HG03045 (cell line): ENCODE measurements at regions not wholly inside any gene's neighbourhood (a gene's known extent, or its start where the extent isn't known, plus 50 kb on each side); places are given as distances from the start of the nearest gene placed in this dataset.
"Not testable (repeated sequence)": the region's sequence is repeated elsewhere in the genome, so short reads cannot be mapped to it uniquely, and the experiment has no call there.

ENCODE experiments used
- ATAC-seq: cut with Tn5 transposase; IDR thresholded peaks from one replicate; pipeline ENCODE4 v1.9.1; 2021; ENCODE audit warnings: mild to moderate bottlenecking, moderate library complexity; ENCODE audit not compliant: unreplicated experiment

- ATAC-seq: not testable (repeated sequence)
These were observed 191.6 kb upstream of the MGAT5 start for GRCh38 chr2:134062235-134062634.

- ATAC-seq: not testable (repeated sequence)
These were observed 190.0 kb upstream of the MGAT5 start for GRCh38 chr2:134063916-134064315.

DNA sequence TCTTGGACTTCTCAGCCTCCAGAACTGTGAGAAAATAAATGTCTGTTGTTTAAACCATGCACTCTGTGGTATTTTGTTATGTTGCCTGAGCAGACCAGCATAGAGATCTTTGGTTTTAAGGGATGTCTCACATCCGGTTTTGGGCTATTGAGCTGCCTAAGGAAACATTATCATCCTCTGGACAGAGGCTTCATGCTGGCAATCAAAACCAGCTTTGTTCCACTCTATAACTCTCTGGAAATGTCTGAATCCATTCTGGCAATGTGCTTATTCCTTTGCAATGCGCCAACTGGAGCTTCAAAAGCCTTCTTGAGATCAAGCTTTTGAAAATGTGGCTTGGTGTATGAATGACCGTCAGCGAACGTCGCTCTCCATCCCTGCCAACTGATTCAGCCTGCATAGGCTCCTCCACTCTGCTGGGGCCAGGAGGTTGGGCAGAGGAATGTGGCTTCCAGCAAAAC is 183.6 kb upstream of the MGAT5 start:
- ATAC-seq: no peak

GRCh38 chr2:134072341-134072740 is 181.5 kb upstream of the MGAT5 start:
- no peak for ATAC-seq

- no peak for ATAC-seq
These were observed 180.8 kb upstream of the MGAT5 start for GRCh38 chr2:134073023-134073422.

DNA sequence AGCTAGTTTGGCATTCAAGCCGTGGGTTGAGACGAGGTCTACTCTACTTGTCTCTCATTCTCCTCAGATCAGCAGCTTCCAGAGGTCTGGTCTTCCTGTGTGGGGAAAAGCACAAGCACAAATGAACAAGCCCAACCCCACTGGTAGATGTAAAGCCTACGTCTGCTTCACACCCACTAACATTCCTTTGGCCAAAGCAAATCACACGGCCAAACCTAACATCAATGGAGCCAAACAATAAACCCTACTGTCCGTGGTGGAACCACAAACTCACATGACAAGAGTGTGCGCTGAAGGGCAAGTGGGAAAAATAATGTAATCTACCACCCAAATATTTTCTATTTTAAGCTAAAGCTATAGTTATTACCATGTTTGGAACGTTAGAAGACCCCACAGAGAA is 179.3 kb upstream of the MGAT5 start:
- ATAC-seq: no peak

DNA sequence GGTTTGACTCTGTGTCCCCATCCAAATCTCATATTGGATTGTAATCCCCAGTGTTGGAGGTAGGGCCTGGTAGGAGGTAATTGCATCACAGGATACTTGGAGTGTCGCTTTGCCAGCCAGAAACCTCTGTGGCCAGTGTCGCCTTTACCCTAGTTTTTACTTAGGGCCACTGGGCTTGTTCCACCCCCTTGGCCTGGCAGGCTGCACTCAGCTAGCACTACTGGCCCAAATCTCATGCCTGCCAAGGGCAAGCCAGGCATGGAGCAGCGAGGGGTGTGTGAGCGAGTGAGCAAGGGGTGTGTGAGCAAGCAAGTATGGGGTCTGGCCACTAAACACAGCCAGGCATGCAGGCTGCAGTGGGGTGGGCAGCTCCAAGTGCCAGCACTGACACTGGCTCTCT is 178.7 kb upstream of the MGAT5 start:
- ATAC-seq: no peak

DNA sequence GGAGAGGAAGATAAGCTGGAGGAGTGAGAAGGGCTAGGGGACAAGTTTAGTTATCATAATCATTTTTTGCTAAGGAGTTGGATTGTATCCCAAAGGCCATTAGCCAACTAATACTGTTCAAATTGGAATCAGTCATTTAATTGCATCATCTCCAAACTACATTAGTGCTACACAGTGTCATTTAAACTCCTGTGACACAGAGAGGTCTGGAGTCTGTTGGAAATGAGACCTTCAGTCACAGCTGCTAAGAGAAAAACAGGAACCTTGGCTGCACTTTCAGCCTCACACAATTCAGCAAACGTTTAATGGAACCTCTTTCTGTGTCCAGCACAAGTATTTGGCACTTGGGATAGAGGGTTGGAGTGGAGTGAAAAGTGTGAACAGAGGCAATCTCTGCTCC is 175.5 kb upstream of the MGAT5 start:
- ATAC-seq: no peak

GRCh38 chr2:134079373-134079772 is 174.5 kb upstream of the MGAT5 start:
- ATAC-seq: peak; percentile 83

DNA sequence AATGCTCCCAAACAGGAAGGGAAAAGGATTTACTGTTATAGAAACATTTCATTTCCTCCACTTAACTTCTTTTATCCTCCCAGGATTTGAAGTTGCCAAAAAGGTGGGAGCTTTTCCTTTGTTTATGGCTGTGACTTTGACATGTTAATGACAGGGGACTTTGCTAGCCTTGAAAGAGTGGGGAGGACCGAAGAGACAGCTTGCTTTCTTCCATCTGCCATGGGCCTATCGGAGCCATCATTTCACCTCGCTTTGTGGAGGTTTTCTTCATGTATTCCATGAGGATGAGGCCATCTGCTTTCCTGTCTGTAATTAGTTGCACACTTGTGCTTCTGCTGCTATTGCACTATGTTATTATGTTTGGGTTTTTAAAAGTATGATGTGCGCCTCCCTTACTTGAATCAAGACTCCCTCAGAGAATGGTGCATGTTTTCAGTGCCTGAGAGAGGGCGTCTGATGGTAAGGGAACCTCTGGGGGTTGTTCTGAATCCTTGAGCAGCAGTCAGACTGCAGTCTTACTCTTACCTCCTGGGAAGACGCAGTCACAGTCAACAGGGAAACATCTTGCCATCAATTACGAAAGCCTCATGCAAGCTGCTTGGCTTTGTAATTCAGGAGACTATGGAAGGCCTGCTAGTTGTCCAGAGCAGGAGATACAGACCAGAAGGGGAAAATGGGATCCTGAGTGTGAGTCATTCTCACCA is 173.3 kb upstream of the MGAT5 start:
- no peak for ATAC-seq

DNA sequence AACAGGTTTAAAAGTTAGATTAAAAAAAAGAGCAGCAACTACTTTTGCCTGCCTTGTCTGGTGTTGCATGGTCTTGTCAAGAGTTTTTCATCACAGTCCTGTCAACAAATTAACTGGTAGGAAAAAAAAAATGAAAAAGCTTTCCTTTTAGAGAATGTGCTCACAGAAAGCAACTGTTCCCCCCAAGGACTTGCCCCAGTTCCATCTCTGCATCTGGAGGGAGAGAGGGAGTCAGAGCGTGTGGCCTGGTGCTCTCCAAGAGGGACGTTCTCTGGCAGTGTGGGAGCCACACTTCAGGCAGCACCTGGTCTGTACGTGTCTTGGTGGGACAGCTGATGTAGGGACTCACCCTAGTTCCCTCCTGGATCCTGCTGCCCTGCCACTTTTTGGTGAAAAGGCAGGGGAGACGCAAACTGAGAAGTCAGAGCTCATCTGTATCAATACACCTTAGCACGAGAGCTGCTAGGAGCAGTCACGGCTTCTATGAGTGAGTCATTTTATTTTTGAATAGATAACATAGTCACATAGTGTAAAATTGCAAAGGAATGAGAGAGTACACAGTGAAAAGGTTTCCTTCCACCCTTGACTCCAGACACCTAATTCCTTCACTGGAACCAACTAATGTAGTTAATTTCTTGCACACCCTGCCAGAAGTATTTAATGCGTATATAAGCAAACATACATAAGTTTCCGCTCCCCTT is 172.5 kb upstream of the MGAT5 start:
- no peak for ATAC-seq

DNA sequence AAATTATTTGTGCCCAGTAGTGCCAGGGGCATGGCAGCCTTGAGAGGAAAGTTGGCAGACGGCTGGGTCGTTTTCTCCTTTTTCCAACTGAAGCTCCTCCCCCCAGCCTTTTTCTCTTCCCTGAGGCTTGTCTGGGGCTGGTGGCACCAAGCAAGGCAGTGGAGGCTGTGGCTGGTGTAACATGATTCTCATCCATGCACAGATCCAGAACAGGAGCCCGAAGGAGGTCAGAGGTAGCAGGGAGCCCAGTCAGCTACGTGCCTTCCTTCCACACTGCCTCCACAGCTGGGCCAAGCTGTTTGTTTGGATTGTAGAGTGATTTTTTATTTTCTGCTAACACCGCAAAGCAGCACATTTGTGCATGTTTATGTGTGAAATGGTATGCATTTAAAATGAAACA is 170.3 kb upstream of the MGAT5 start:
- no peak for ATAC-seq

- ATAC-seq: no peak
These were observed 167.2 kb upstream of the MGAT5 start for GRCh38 chr2:134086594-134087219.

DNA sequence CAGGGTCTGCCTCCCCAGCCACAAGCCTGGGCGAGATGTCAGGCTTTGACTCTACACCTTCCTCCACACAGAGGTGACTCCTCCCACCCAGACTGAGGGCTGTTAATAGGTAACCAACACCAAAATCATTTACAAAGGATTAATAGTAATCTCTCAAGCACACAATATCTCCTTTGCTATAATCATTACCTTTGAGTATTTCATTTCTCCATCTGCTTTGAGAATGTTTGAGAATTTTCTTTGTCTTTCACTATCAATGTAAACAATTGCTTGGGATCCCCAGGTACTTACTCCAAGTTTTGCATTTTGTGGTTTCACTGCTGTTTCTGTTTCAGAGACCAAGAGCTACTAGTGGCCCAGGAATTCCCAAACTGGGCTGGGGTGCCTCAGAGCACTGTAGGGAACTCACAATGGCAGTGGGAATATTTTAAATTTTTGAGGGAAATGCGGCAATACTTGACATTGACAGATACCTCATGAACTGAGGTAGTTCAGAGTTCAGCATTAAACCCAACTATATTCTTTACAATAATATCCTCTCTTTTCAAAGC is 166.4 kb upstream of the MGAT5 start:
- peak; percentile 60 for ATAC-seq

GRCh38 chr2:134089454-134089853 is 164.4 kb upstream of the MGAT5 start:
- no peak for ATAC-seq

DNA sequence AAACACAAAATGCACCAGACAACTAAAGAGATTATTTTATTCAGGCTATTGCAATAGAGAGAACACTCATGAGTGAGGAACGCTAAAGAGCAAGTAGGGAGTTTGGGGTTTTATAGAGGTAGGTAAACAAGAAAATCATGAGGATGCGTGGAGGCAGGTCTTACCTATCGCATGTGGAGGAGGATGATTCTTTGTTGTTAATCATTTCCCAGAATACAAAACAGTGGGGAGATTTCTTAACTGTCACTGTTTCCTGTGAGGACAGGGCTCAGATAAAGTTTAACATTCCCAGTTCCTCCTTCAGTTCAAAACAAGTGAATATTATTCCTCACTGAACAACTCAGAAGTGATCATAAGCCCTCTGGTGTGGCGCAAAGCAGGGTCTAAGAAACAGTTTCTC is 156.1 kb upstream of the MGAT5 start:
- ATAC-seq: no peak

- no peak for ATAC-seq
These were observed 155.6 kb upstream of the MGAT5 start for GRCh38 chr2:134098321-134098720.

DNA sequence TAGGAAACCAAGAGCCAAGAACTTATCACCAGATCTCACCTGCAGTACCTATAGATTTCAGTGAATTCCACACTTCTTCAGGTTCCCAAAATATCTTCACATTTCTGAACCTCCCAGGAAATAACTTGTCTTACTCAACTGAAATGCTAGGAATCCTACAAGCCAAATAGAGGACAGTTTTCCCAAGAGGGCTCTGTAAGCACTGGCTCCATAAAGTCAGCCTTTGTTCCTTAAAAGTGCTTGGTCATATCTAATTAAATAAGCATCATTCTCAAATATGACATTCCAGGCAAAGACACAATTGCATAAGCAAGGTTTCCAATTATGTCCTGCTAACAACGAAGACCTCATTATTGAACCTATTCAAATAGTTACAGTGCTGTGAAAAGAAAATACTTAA is 154.6 kb upstream of the MGAT5 start:
- no peak for ATAC-seq

DNA sequence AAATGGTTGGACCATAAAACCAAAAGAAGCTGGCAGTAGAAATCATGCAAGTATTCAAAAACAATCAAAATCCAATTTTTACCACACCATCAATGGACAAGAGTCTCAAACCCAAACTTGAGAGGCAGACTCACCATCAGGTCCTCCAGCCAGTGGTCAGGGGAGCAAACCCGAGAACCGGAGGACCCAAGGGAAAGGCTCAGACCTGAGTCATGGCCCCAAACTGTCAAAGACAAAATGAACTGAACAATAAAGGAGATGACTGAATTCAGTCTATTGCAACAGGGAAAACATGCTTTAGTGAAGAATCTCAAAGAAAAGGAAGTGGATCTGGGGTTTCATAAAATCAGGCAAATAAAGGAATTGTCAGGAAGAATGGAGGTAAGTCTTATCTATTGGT is 150.7 kb upstream of the MGAT5 start:
- ATAC-seq: no peak

DNA sequence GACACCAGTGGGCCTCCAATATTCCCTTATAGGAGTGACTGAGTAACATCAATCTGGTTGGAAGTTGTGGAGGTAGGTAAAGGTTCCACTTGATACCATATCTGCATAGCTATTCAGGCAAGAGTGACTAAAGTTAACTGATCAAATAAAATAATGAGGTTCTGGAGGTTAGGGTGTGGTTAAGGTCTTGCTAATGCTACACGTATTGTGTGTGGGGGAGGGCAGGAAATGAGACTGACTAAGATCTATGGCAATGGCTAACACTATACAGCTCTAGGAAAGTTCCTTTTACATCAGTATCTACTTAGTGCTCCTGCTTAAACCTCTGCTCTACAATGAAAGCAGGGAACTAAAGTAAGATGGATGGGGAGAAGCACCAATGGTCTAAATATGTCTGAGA is 149.1 kb upstream of the MGAT5 start:
- ATAC-seq: no peak

DNA sequence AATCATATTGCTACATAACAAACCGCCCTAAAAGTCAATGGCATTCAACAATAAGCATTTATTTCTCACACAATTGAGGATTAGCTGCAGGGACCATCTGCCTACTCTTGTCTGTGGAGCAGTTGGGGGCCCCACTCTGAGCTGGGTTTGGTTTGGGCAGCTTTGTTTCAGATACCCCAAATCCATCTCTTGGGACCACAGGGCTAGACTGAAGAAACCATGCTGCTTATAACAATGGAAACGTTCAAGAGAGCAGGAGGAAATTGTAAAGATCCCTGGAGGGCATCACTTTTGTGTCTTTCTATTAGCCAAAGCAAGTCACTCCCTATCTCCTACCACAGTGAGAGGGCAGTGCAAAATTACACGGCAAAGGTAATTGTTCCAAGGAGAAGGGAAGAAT is 146.5 kb upstream of the MGAT5 start:
- ATAC-seq: no peak

DNA sequence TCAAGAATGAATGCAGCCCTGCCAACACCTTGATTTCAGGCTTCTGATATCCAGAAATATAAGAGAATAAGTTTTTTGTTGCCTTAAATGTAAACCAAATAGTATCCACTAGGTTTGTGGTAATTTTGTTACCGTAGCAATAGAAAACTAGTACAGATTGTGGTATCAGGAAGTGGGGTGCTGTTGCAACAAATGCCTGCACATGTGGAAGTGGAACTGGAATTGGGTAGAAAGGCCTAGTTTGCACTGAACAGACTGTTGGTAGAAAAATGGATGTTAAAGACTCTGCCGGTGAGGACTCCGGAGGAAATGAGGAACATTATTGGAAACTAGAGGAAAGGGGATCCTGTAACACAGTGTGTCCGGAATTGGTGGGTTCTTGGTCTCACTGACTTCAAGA is 145.8 kb upstream of the MGAT5 start:
- no peak for ATAC-seq
